Esophagus squamous epithelium (tissue), 4 donors: ENCODE measurements at regions not wholly inside any gene's neighbourhood (a gene's known extent, or its start where the extent isn't known, plus 50 kb on each side); places are given as distances from the start of the nearest gene placed in this dataset.

Source experiments
- POLR2A ChIP-seq, 4 donors: fragments of 450-650 bp; IDR thresholded peaks; one replicate each; pipeline ENCODE4 v1.6.1; 2017; ENCODE audit warnings: antibody characterized with exemption in 4 of 4, mild to moderate bottlenecking in 4 of 4, moderate library complexity in 3 of 4
- TF ChIP-seq, protein P1 (sequence below), 6 experiments: fragments of 450-650 bp in 4 of 6; fragments of 200-600 bp in 2 of 6; sonication (generic) in 2 of 6; IDR thresholded peaks; one replicate each; pipeline ENCODE4 v1.5.1; 2016 to 2019; ENCODE audit warnings: antibody characterized with exemption in 6 of 6, mild to moderate bottlenecking in 4 of 6, moderate library complexity in 4 of 6

DNA sequence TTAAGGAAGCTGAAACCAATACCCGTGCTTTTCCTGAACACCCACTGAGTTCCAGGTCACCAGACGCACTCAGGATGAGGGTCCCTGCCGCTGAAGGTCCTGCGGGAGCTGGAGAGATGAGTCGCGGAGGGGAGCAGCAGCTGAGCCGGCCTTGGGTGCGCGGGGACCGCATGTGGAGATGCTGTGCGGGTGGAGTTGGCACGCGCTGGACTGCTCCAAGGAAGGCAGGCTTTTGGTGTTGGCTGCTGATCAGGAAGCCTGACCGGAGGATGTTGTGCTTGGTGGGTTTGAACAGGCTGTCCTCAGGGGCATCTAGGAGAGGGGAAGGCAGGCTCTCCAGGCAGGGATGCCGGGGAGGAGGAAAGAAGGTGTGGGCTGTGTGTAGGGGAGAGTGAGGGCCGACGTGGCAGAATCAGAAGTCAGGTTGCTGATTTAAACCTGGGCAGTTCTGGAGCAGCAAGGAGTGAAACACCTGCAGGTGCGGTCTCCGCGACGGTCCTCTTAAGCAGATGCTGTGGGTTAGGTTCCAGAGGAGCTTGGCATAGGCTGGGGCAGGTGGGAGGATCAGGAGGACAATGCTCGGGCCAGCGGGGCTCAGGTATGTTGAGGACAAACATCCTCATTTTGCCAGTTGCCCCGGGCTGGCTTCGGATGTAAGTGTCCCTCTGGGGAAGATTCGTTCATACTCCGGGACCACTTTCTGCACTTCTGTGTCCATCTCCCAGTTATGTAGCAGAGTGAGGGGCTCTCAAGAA is 197.5 kb upstream of the B3GAT1 start:
- TF ChIP-seq, protein P1, sequence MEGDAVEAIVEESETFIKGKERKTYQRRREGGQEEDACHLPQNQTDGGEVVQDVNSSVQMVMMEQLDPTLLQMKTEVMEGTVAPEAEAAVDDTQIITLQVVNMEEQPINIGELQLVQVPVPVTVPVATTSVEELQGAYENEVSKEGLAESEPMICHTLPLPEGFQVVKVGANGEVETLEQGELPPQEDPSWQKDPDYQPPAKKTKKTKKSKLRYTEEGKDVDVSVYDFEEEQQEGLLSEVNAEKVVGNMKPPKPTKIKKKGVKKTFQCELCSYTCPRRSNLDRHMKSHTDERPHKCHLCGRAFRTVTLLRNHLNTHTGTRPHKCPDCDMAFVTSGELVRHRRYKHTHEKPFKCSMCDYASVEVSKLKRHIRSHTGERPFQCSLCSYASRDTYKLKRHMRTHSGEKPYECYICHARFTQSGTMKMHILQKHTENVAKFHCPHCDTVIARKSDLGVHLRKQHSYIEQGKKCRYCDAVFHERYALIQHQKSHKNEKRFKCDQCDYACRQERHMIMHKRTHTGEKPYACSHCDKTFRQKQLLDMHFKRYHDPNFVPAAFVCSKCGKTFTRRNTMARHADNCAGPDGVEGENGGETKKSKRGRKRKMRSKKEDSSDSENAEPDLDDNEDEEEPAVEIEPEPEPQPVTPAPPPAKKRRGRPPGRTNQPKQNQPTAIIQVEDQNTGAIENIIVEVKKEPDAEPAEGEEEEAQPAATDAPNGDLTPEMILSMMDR (IDR thresholded peaks at IDR 0.05), result no peak
- no peak for TF ChIP-seq POLR2A (IDR thresholded peaks at IDR 0.05)
